CD4-positive, alpha-beta T cell treated with Interleukin-15 for 4 hours (primary cell): ENCODE measurements at regions not wholly inside any gene's neighbourhood (a gene's known extent, or its start where the extent isn't known, plus 50 kb on each side); places are given as distances from the start of the nearest gene placed in this dataset.

Source experiments
- DNase-seq: peaks from one replicate; pipeline ENCODE4 v3.0.0-alpha.2; 2020; ENCODE audit warnings: low spot score

DNA sequence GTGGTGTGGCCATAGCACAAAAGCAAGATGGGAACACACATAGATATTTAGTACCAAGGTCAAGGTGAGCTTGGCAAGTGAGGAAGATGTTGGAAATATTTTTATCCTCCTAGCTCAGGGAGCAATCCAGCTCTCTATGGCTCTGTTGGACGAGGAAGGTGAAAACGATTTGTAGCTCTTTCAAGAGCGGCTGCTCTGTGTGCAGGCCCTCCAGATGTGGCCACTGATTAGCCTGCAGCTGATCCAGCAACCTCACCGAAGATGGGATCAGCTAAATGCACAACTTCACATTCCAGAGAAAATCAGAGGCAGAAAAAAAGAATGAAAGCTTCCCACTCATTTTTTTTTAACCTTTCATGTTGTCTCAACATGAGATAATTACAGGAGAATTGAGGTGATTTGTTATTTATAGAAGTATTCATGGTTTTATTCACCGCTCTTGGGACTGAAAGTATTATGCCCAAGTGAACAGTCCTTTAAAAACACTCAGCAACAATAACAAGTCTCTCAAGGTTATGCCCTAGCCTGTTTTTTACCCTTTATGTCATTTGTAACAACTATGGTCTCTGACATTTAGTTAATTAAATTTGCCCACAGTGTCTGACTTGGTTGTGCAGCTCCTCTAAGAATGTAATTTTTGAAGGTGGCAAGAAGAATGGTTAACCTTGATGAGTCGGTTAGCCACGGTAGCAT lies 213.6 kb upstream of the ADARB2 start:
- DNase-seq, result no peak

DNA sequence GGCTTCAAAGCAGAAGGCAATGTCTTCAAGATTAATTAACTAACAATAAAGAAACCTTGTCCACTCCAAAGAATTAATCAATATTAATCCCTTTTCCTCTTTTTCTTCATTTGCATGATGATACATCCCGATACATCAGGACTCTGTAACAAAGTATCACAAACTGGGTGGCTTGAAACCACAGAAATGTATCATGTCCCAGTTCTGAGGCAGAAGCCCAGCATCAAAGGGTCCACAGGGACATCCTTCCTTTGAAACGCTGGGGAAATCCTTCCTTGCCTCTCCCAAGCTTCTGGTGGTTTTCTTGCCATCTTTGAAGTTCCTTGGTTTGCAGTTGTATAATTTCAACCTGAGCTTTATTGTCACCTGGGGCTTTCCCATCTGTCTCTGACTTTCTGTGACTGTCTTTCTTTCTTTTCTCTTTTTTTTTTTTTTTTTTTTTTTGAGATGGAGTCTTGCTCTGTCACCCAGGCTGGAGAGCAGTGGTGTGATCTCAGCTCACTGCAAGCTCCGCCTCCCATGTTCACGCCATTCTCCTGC lies 210.2 kb upstream of the ADARB2 start:
- no peak for DNase-seq

DNA sequence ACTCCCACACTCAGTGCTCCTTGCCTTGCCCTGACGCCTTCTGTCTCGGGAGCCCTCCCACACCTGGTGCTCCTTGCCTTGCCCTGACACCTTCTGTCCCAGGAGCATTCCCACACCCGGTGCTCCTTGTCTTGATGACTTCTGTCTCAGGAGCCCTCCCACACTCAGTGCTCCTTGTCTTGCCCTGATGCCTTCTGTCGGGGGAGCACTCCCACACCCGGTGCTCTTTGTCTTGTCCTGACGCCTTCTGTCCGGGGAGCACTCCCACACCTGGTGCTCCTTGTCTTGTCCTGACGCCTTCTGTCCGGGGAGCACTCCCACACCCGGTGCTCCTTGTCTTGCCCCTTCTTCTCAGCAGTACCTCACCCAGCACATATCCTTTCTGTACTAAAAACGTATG lies 207.2 kb upstream of the ADARB2 start:
- DNase-seq, result no peak

DNA sequence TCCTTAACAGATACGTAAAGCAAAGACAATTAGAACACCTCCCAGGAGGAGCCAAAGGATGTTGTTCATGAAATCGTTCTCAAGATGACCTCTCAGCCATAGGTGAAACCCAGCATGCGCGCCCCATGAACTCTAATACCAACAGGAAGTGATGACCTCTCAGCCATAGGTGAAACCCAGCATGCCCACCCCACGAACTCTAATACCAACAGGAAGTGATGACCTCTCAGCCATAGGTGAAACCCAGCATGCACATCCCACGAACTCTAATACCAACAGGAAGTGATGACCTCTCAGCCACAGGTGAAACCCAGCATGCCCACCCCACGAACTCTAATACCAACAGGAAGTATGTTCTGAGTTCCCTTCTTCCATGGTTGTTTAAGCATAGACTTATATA lies 205.2 kb upstream of the ADARB2 start:
- no peak for DNase-seq

DNA sequence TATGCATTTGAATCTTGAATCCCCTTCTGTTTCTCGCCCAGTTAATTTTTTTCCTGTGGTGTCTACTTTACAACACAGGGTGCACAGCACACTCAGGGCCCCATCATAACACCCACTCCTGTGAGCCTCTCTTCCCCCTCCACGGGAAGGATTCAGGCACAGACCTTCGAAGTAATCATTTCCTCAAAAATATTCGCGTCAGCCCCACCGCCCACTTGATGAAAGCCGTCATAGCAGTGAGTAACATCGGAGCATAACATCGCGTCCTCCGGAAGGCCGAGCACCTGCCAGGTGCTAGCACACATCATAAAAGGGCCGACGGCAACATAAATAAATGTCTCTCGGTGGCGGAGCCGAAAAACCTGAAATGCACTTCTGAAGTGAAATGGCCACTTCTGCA lies 201.7 kb upstream of the ADARB2 start:
- DNase-seq, result peak; percentile 12

DNA sequence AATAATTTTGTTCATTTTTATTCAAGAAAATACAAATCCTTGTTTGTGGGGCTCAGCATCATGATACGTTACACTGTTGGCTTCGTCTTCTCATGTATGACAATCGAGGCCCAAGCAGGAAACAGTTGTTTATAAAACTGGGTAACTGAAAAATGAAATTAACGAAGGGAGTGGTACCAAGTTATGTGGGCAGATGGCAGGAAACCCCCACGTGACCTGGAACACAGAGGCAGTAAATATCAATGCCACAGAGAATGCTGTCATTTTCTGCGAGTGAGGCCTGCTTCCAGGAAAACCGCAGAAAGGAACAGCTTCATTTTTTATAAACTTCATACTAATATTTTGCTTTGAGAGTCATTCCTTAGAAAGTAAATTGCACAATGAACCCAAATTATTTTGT lies 201.0 kb upstream of the ADARB2 start:
- peak; percentile 29 for DNase-seq

DNA sequence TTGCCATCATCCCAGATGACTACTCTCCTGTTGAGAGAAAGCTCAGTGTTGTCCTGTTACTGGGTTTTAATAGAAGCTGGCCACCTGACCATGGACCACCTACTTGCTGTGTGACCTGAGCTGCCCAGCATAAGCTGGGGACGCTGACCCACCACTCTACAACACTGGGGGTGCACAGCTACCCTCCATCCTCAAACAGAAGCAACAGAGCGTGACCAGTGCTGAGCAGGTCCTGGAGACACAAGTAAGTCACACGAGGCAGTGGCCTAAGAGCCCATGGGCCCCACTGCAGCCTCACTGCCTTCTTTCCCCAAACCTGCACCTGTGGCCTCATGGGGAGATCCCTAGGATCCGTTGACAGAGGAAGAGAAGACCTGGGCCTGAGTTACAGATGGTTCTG lies 198.6 kb upstream of the ADARB2 start:
- DNase-seq, result no peak

DNA sequence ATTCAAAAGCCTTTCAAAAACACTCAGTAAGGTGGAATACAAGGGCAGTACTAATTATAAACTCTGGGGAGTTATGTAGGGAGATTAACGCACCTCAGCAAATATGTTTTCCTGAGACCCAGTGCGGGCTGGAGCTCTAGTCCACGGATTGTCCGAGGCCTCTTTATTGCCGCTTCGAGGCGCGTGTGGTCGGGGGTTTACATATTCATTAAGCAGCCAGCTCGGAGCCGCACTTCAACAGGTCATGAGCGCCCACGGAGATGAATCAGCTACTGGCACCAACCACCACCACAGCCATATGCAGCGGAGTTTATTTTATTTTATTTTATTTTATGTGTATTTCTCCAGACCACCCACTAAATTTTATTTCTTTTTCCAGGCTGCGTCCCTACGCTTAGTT lies 195.9 kb upstream of the ADARB2 start:
- DNase-seq, result no peak

DNA sequence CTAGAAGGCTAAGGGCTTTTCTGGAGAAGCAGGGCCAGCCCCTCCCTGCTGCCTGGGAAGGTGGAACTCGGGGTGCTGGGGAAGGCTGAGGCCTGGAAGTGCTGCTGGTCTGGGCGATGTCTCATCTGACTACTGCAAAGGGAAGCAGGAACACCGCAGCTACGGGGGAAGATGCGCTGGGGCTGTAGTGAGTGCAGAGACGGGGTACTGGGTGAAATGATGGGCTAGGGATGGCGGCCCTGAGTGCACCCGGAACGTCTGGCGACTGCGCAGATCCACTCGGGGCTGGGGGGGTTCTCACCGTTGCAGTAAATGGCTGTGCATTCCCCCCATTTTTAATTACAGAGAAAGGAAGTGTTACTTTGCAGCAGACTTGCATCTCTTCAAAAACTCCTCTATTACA lies 195.4 kb upstream of the ADARB2 start:
- DNase-seq, result no peak

DNA sequence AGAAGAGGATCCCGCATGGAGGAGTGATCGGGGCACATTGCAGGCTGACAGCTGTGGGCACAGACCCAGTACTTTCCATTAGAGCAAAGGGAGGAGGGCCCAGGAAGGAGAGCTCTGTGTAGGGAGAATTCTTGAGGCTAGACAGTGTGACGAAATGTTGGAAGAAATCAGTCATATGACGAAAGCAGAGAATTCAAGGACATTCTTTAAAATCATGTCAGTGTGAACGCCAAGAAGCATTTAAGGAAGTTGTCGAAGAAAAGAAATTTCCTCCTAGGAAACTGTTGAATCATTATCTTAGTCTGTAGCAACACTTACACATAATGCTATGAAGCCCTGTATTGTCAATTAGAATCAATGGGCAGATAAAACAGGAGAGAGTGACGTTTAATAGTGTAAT lies 191.3 kb upstream of the ADARB2 start:
- DNase-seq, result no peak

DNA sequence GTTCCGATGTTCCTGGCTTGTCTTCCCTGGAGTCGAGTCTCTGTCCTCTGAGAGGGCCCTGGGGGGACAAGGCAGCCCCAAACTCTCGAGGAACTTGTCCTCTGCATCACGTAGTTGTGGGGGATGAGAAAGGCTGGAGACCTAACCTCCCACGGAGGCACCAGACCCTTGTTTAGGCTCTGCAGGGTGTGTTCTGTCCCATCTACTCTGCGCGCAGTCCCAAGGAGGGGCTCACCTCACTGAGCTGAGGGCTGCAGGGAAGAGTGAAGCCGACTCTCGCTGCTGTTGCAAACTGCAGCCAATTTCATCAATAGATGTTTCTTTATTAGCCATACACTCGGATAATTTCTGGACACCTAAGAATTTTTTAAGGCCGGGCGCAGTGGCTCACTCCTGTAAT lies 186.7 kb upstream of the ADARB2 start:
- DNase-seq, result no peak

DNA sequence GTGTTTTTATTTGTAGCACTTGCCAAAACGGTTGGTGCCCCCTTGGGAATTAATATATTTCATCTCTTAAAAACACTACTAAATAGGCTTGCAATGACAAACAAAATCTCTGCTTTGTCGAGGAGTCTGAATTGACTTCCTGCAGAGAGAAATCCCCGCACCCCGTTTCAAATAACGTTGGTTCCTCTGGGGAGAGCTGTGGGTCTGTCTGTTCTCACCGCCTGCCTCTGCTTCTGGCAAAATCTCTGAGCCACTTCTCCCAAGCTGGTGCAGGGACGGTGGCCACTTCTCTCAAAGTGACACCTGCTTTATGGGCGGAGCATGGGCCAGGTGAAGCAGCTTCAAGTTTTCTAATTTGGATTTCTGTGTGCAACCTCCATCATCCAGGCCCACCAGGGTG lies 186.3 kb upstream of the ADARB2 start:
- no peak for DNase-seq

DNA sequence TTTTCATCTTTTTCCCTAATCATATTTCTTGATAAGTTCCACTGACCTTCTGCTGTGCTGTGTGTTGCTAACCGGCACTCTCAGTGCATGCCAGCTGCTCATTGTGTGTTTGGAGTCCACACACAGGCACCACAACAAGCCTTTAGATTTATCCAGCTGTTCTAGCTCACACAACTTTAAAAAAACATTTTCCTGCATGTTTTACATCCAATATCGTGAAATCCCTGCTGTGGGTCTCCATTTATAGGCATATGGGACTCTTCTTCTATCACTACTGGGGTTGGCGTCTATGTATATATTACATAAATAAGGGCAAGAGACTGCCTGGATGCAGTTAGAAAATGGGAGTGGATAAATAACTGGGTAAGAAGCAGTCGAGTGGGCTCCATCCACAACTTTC lies 183.6 kb upstream of the ADARB2 start:
- DNase-seq, result no peak

DNA sequence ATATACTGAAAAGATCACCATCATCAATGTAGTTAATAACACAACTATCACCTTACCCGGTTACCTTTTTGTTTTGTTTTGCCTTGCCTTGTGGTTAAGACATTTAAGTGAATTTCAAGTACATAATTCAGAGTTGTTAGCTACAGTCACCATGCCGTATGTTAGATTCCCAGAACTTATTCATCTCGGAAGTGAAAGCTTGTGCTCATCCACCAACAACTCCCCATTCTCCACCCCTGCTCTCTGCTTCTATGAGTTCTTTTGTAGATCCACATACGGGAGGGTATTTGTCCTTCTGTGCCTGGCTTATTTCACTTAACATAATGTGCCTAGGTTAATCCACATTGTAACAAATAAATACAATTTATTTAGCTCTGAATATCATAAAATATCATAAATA lies 182.8 kb upstream of the ADARB2 start:
- no peak for DNase-seq

DNA sequence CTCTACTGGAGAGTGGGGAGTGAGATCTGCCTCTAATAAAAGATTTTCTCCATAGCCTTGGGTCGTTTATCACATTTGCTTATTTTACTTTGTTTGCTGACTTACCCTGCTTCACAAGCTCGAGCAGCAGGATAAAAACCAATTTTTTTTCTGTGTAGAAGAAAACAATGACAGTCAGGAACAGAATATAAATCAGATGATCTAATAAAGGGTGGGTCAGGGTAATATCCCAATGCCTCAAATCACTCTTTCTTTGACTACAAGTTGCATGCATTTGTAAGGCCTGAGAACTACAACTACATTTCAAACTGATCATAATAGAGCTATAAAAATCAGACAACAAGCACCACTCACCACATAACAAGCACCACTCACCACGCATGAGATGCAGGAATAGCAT lies 174.4 kb upstream of the ADARB2 start:
- DNase-seq, result no peak

DNA sequence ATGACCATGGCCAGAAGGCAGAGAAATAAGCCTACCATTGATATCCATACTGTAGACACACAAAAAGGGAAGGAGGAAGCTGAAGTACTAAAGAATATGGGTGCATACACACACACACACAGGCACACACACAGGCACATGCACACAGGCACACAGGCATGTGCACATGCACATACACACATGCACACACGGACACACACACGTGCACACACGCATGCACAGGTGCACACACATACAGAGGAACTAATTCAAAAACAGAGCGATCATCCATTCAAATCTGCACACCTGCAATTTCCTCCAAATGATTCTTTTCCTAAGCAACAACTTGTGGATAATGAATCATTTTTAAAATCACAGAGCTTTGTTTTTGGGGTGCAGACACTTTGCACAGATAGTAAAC lies 166.7 kb upstream of the ADARB2 start:
- no peak for DNase-seq

DNA sequence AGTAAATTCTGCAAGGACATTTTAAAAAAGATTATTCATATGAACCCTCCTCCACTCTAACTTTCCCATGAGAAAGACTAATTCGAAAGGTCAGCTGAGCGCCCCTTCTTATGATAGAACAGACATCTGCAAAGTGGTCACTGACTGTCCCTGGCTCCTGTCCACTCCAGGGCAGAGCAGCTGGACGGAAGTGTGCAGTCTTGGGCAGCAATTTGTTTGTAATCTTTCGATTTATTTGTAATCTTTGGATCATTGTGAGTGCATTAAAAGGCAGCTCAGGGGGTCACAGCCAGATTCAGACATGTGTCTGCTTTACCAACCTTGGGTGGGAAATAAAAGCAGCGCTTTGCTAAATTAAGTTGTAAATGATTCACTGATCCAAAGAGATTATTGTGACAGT lies 158.8 kb upstream of the ADARB2 start:
- DNase-seq, result no peak

DNA sequence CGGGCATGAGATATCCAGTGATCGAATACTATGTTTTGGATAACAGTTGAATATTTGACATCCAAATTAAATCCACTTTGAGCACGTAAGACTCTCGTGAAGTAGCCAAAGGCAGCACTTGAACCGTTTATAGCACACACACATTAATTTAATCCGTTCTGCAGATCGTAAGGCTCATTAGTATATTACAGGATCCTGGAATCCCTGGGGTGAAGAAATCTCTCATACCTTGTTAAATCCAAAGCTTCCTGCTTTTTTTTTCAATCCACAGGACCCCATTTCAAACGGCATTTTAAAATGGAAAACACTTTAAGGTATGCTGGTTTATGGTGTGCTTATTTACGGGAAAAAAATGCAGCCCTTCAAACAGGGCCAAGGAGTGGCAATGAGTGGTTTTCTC lies 158.4 kb upstream of the ADARB2 start:
- DNase-seq, result no peak

DNA sequence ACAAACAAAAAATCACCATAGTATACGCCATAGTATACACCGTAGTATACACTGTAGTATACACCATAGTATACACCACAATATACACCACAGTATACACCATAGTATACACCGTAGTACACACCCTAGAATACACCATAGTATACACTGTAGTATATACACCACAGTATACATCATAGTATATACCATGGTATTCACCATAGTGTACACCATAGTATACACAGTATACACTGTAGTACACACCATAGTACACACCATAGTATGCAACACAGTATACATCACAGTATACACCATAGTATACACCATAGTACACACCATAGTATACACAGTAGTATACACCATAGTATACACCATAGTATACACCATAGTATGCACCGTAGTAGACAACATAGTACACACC lies 157.6 kb upstream of the ADARB2 start:
- DNase-seq, result no peak

DNA sequence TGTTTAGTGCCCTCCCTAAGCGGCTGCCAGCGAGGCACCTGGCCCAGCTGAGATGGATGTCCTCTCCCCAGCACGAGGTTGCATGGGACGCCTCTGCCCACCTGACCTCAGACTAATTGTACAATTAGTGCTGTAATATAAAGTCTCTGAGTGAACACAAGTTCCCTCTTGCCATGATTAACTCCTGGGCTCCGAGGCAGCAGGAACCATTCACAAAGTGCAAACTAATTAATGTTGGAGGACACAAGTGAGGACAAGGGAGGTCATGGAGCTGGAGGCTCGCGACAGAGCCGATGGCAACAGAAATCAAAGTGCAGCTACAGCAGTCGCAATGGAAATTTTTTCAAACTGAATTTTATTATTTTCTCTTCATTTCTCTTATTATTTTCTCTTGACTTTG lies 156.6 kb upstream of the ADARB2 start:
- DNase-seq, result no peak

DNA sequence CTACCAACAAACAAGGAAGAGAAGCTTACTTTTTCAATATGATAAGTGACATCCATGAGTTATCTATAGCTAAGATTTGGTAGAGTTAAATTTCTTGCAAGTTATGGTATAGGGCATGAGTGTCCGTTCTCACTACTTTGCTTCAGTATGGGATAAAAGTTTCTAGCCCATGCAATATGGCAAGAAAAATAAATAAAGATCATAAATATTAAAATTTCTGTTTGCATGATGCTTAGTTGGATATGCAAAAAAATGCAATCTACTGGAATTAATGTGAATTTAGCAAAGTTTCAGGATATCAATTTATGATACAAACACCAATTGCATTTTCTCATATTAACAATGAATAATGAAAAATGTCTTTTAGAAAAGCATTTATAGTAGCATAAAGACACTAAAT lies 148.7 kb upstream of the ADARB2 start:
- DNase-seq, result no peak

DNA sequence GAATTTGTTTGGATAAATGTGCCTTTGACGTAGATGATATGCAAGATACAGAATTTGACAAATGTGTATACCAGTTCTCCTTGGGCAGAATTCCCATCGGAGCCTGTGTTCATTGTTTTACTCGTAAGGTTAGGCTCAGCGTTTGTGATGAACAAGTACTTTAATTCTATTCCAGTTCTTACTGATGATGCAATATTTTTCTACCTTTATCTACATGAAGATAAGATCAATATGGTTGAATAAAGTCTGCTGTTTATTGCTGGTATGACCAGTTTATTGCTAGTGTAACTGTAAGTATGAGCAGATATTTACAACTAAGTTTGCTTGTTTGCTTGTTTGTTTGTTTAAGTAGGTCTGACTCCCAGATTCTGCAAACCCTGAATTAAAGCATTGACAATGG lies 145.4 kb upstream of the ADARB2 start:
- DNase-seq, result no peak

DNA sequence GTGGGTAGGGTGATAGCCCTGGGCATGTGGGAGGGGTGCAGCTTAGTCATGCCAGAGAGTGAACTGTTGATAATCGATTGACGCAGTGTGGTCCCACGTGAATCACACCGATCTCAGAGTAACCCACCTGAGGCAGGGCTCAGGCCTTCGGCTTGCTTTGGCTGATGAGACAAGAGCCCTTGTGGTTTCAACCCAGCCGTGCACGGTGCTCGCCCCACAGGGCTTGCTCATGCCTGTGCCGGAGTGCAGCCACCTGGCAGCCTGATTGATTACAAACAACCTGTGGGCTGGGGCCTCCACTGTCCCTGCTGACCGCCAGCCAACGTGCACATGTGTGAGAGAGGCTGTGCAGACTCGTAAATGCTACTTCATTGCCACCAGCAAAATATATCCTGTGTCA lies 144.9 kb upstream of the ADARB2 start:
- no peak for DNase-seq

DNA sequence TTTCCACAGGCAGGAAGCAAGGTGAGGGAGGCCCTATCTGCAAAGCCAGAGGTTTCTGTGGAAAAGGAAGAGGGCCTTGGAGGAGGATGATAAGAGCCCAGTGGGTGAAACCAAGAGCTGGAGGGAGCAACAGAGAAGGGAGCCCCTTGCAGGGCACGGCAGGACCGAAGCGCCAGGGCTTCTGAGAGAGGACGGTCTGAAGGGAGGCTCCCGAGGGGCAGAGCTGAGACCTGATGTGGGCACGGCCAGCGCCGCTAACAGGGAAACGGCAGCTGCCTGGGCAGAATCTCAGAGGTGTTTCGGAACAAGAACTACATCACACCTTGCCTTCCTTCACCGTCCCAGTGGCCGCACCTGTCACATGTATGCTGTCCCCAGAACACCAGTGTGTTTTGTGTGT lies 144.3 kb upstream of the ADARB2 start:
- DNase-seq, result no peak

DNA sequence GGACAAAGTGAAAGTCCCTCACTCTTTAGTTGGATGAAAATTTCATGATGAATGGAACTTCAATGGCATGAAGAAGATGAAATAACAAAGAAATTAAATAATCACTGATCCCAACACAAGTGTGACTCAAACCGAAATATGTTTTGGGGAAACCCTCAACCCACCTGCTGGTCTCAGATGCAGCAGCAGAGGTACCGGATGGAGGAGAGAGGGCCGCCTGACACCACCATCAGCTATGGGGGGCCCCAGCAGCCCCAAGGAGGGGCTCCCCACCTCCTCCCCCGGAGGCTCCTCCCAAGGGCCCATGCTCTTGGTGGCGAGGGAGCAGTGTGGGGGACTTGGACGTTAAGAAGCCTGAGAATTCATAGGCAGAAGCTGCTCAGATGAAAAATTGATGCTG lies 137.2 kb upstream of the ADARB2 start:
- no peak for DNase-seq
